D341Med (cell line): ENCODE measurements at regions not wholly inside any gene's neighbourhood (a gene's known extent, or its start where the extent isn't known, plus 50 kb on each side); places are given as distances from the start of the nearest gene placed in this dataset.

ENCODE experiments used
- DNase-seq: peaks from one replicate; pipeline ENCODE4 v3.0.0; 2012; ENCODE audit warnings: low spot score

DNA sequence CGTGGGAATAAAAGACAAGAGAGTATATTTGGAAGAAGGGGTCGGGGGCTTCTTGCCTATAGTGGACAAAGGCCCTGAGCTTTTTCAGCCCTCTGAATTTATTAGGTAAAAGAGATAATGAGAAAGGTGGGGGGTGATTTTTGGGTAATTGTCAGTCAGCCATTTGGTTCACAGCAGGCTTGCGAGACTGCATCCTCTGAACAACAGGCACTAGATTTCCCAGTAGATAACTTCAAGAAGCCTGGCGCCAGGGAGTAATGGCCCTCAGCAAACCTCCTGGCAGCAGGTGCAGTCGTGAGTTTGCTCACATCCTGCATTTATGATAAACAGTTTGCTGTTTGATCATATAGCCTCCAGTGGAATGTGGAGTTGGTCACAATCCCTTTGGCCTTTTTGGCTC is 609.0 kb downstream of the DHX35 start:
- DNase-seq, result no peak

DNA sequence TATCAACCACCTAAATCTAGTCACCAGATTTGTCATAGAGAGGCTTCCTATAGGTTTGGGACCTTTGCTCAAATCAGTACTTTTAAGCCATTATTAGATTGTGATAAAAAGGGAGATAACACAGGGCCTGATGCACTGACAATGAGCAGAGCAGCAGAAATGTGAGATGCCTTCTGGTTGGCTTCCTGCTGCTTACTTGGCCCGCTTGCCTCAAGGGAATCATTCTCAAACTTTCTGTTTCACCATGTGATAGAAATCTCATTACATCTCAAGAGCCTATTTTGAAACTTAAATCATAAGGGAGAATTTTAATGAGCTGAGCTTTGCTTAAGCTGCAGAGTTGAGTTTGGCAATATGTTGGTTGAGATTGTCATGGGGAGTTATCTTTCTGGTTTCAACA is 606.0 kb downstream of the DHX35 start:
- no peak for DNase-seq

DNA sequence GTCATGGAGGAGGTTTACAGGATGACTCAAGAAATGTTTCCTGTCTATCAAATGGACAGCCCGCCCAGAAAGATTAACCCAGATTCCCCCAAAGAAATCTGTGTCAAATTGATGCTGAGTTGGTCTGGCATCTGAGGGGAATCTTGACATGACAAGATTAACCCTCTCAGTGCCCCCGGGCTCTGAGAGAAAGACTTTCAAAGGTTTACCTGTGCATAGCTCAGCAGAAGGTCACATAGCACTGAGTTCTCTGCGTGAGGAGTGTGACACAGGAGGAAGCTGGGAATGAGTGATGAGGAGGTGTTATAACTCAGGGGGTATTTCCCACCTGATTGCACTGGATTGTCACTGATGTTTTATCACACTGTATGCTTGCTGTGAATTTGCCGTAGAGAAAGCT is 601.2 kb downstream of the DHX35 start:
- no peak for DNase-seq

DNA sequence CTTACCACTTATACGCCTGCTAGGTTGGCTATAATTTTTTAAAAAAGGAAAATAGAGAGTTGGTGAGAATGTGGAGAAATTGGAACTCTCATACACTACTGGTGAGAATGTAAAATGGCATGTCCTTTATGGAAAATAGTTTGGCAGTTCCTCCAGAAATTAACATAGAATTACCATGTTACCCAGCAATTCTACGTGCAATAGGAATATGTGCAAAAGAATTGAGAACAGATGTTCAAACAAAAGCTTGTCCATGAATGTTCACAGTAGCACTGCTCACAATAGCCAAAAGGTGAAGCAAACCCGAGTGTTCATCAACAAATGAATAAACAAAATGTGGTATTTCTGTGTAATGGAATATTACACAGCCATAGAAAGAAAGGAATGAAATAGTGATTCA is 592.2 kb downstream of the DHX35 start:
- DNase-seq, result no peak

DNA sequence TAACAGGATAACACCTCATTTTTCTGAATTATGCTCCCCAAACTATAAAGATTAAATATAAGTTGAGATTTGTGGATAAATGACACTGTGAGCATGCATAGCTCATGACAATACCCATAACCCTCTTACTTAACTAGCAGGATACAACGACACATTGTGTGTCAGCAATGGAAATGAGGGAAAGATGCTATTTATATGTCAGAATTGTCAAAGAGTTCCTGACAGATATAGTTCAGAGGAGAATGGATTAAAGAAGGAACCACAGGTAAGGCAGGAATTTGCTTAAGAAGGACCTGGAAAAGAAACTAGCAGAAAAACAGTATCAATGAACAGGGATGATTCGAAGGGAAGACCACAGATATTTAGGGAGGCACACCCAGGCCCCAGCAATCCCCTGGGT is 591.0 kb downstream of the DHX35 start:
- no peak for DNase-seq

DNA sequence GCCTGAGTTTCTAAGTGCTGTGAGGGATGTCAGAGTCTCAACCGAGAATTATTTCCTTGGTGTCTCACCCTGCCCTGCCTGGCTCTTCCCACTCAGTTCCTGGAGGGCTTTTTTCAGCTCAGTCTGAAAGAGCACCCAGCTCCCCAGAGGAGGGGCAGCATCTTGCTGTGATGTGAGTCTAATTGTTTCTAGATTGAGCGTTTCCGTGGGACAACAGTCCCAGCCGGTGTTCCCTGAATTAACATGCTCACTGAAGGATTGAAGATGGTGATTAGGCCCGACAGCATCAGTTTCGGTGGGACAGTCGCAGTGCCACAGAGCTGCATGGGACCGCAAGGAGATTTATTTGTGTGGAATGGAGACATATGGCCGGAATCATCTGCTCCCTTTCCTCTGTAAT is 587.6 kb downstream of the DHX35 start:
- no peak for DNase-seq

DNA sequence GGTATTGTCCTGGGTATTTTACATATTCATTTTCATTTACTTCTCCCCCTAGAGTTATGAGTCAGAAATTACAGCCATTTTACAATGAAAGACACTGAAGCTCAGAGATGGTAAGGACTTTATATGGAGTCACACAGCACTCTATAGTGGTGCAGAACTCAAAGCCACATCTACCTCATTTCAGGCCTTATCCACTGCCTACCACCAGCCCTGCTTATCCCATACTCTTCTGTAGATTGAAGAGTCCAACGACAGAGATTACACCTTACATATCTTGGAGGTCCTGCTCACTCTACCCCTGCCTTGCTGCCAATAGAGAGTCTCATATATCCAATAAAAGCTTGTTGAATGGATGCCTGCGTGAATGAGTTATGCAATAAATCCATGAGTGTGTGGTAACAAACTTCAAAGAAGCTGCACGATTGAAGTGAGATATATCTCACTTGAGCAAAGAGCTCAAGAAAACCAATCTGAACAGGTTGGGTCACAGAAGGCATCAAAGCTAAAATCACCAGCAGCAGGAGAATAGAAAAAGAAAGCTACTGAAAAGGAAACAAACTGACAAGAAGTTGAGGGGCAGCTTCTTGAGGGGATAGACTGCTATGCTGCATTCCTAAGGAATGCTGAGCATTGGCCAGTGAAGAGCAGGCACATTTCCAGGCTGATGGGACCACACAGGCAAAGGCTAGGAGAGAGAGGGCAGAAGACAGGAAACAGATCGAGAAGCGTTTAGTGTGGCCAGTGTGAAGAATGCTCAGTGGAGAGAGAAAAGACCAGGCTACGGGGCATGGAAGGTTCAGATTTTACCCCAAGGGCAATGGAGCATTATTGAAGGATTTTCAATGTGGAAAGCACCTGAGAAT is 585.6 kb downstream of the DHX35 start:
- DNase-seq, result no peak

DNA sequence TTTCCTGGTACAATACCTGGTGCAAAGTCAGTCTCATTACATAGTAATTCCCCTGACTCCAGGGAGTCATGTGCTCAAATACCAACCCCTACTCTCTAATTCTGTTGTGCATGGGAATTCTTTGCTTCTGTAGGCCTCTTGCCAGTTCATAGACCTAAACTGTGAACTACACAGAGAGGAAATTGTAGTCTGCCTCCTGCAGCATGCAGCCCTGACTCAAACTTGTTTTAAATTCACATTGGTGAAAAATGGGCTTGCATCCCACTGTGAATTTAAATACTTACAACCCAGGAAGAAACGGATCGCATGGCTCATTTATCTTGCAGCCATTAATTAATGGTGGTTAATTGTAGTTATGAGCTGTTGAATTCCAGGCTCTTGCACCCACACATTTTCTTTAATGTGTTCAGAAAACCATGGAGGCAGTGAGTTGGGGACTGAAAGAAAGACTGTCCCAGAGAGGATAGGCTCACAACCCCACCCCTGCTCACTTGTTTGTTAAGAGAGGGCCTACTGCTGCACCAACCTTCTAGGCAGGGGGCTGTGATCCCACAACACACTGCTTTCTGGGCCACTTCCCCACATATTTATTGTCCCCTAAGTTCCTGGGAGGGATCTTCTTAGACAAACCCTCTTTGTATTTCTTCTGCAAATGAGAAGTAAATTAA is 579.1 kb downstream of the DHX35 start:
- DNase-seq, result no peak

DNA sequence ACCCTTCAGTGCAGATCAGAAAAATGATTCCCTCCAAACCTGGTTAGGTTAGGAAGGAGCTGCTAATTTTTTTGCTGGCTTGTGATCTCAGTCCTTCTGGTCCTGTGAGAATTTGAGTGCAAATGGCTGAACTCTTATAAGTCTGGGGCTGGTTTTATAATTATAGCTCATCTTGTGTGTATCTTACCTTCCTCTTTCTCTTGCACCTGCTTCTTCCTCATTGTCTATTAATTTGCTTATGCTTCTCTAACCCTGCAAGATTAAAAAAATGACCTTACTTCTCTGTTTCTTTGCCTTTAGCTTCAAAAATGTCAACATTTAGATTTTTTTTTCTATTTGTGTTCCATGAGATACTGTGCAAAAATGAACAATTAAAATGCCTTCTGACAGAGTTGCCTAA is 576.2 kb downstream of the DHX35 start:
- DNase-seq, result no peak

DNA sequence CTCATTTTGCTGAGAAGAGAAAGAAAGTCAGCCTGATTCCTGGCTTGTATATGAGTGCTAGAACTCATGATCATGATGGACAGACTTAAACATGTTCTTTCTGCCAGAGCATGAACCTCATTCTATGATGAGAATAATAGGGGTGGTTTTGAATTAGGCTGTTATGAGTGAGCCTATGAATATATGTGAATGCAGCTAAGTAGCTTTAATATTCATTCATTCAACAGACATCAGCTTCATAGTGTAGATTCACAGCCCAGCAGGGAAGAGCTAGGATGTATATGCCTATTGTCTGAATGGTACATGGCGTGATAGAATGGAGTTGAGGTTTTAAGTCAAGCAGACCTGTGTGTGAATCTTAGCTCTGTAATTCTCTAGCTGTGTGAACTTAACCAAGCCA is 573.2 kb downstream of the DHX35 start:
- no peak for DNase-seq

DNA sequence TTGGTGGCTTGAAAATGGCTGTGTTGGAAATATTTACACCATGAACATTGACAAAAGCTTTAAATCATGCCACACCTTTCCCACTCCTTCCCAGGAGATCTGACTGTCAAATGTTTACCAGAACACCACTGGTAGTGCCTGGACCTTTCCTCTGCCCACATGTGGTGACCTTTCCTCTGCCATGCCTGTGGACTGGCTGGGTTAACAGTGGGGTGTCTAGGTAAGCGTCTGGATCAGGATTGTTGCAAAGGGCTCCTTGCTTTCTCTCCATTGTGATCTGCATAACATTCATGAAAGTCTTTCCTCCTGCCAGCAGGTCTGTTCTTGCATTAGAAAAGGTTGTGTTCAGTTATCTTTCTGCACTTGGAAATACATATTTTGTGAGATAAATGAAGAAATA is 572.7 kb downstream of the DHX35 start:
- DNase-seq, result no peak

DNA sequence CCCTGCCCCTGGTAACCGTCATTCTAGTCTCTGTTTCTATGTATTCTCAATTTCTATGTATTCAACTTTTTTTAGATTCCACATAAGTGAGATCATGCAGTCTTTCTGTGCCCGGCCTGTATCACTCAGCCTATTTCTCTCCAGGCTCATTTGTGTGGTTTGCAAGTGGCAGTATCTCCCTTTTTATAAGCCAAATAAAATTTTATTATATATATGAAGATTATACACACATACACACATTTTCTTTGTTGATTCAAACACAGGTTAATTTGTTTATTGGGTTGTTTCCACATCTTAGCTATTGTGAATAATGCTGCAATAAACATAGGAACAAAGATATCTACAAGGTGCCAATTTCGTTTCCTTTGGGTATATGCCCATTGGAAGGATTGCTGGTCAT is 571.7 kb downstream of the DHX35 start:
- DNase-seq, result no peak

DNA sequence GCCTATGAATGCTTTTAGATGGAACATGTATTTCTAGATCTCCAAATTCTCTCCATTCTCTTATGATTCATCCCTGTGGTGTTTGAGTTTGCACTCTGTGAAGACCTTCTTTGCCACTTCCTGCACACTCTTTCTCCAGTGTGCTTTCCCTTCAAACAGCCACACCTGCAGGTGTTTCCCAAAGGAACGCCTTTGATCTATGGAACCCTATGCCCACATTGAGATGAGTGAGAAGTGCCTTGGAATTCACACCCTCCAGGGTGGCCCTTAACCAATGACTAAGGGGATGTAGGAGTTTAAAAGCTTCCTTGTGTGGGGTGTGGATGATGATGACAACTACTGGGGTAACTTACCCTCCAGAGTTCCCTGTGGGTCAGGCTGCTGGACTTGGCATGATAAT is 570.1 kb downstream of the DHX35 start:
- DNase-seq, result no peak

DNA sequence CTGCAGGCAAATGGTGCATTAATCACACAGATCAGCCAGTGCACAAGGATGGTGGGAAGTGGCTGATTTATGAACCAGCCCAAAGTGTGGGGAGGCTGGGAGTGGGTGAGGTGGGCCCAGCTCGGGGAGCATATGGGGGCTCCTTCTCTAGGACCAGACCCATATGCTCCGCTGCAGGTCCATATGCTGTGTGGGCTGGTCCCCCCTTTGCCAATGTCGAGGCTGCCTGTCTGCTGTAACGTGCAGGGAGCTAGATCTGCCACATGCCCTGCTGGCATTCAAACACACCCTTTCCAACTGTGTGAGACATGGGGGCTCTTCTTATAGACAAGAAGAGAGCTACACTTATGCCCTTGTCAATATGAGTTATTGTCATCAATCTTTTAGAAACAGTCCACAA is 566.3 kb downstream of the DHX35 start:
- DNase-seq, result no peak

DNA sequence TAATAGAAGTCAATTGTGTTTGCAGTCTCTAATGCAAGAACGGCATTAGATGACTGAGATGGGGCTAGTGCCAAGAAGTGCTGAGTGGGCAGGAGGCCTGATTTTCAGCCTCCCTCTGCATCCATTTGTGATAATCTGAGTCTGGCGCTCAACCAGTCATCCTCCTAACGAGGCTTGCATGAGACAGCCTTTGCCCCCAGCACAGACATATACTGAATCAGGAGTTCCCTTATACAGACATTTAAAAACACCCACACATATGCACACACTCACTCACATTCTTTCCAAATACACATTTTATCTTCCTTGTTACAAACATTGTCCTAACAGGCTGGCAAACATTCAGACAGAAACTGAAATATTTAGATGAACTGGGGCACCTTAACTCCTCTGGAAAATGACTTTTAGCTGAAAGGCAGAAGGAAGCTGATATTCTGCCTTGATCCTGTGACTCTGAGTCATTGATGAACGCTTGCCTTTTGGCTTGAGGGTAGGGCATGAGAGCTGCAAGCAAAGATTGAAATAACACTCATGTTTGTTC is 562.3 kb downstream of the DHX35 start:
- no peak for DNase-seq

DNA sequence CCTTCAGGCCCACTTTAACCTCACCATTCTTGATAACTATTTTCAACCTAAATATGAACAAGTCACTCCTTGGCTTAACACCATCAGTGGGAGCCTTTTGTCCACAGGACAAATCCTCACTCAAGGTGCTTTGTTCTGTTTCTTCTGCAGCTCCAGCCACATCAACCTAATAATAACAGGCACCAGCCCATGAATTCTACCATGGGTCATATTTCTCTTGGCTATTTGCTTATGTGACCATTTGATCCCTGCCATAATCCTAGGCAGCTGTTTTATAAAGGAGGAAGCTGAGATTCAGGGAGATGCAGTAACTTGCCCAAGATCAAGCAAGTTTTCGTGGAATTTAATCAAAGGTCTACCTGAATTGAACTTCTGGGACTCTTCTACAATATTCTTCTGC is 561.3 kb downstream of the DHX35 start:
- DNase-seq, result no peak

DNA sequence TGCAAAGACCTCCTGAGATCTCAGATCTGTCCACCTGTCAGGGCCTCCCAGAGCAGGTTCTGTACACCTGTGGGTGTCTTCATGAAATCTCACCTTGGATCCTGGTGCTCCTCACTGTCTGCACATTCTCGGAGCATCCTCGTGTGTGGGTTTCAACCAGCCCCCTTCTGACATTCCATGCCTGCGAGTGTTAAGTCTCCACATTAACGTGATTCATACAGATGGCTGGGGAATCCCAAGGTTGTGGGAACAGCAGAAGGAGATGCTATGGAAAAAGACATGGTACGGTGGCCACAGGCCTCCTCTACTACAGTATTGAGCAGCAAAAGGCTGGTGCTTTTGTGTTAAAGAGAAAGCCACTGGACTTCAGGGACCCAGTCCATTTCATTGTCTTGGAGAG is 556.5 kb downstream of the DHX35 start:
- no peak for DNase-seq

DNA sequence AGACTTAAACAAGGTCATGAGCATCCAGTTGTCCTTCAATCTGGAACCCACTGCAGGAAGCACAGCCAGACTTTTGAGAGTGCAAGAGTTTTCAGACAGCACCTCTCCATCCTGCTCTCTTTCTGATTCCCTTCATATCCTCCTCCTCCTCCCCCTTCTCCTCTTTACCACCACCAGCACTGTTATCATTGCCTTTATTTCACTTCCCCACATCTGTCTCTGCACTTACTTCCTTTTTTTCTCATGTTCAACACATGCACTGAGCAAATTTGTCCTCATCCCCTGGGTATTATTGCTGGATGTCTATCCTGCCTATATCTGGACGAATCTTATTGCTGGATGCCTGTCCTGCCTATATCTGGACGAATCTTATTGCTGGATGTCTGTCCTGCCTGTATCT is 554.8 kb downstream of the DHX35 start:
- no peak for DNase-seq

DNA sequence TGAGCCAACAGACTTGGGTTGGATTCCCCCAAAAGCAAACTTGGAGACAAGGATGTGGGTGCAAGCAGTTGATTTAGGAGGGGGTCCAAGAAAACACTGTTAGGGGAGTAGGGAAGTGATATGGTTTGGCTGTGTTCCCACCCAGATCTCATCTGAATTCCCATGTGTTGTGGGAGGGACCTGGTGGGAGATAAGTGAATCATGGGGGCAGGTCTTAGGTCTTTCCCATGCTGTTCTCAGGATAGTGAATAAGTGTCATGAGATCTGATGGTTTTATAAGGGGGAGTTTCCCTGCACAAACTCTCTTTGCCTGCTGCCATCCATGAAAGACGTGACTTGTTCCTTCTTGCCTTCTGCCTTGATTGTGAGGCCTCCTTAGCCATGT is 542.6 kb downstream of the DHX35 start:
- DNase-seq, result no peak

DNA sequence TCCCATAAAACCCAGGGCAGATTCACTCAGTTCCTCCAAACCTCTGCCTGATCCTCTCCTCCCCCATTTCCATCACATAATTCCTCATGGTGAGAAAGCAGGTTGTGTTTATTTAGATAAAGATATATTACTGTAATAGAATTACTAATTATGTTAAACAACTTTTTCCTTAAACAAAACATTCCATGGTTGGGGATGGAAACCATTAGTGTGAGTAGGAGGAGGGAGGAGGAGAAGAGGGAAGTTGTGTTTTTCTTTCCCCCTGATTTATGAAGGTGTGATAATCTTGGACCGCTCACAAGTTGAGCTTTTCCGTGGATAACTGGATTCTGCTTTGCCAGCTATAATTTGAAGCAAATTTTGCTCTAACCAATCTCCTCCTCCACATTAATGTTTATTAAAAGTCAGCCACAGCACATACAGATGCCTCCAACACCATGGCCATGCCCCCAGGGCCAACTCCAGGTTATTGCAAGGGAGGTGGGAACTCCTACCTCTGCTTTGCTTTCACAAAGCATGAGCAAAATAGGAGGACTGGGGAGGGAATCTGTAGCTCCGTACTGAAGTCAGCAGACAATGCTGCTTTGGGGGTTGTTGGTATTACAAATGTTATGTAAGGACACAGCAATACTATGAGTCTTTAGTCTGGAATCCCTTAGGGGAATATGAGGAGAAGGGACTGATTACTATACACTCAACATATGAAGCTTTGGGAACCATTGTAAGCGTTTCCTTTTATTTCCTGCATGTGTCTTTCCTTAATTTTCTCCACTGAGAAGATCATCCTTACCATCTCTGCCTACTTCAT is 542.0 kb downstream of the DHX35 start:
- DNase-seq, result no peak

DNA sequence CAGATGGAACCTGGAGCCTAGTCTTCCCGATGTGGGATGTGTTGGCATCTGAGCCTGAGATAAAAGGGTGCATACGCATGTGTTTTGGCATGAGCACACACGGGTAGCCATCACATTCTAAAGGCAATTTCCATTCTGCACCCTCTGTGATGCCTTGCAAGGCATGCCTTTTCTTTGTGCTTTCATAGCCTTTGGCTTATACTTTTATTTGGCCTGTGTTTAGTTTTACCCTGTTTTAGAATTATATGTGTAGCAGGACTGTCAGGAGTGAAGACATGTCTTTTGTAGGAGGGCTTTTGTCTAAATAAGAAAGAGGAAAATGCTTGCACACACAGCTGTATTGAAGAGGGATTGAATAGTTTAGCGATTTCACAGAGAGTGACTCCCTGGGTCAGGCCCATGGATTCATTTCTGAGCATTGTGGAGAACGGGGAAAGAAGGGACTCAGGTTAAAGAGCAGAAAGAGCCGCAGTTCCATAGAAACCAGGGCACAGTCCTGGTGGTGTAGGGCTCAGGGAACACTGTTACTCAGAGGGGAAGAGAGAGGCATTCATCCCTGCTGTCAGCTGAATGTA is 530.2 kb downstream of the DHX35 start:
- no peak for DNase-seq

DNA sequence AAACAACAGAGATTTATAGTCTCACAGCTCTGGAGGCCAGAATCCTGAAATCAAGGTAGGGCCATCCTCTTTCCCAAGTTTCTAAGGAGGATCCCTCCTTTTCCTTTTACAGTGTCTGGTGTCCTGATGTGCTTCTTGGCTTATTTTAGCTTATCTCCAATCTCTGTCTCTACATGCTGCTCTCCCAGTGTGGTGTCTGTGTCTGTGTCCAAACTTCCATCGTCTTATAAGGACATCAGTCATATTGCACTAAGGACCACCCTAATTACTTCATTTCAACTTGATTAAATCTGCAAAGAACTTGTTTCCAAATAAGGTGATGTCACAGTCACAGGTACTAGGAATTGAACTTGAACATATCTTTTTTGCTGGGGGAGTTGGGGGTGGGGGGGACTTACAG is 529.6 kb downstream of the DHX35 start:
- no peak for DNase-seq
